Left forelimb (tissue), 1 donor: ENCODE measurements at regions not wholly inside any gene's neighbourhood (a gene's known extent, or its start where the extent isn't known, plus 50 kb on each side); places are given as distances from the start of the nearest gene placed in this dataset.
A peak's percentile ranks its signal among the peaks of the same experiment; 100 is the strongest.

Experiments used
- DNase-seq: peaks from one replicate; pipeline ENCODE4 v3.0.0-alpha.2; 2018; ENCODE audit warnings: low spot score

GRCh38 chr14:94995551-94995950, 161.8 kb downstream of the DICER1 start:
- no peak for DNase-seq

GRCh38 chr14:94994245-94994644, 163.1 kb downstream of the DICER1 start:
- DNase-seq: no peak

DNA sequence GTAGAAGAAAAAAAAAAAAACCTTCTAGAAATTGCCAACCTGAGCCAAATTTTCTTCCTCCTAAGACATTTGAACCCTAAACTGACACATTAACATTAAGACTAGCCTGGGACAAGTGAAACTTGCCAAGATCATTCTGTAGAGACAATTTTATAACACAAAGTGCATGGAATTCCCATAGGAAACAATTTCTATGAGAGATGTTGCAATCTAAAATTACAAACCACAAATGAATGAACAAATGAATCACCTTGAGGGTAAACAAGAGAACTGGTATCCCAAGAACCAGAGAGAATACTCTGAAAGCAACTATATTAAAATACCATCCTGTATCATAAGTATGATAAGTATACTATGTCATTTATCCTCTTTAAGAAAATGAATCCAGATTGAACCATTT, 165.3 kb downstream of the DICER1 start:
- DNase-seq: no peak

GRCh38 chr14:94989946-94990345, 167.4 kb downstream of the DICER1 start:
- DNase-seq: no peak

GRCh38 chr14:94989417-94989816, 167.9 kb downstream of the DICER1 start:
- no peak for DNase-seq

GRCh38 chr14:94987409-94987808, 169.9 kb downstream of the DICER1 start:
- no peak for DNase-seq

- DNase-seq: no peak
These were observed 177.4 kb downstream of the DICER1 start for GRCh38 chr14:94979891-94980290.

DNA sequence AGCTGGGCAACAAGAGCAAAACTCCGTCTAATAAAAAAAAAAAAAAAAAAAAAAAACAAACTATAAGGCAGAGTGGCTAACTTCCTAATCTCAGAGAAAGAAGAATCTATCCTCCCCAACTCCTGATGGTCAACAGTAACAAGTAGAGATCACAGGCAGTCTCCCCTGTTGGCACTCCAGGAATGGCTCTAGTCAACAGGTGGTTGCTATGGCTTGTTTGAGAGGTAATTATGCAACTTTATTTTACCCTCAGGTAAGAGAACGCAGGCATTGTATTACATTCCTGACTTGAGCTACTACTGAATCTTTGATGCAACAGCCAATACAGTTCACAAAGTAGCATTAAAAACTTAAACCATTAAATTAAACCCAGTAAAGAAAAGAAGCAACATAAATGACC, 180.3 kb downstream of the DICER1 start:
- no peak for DNase-seq

DNA sequence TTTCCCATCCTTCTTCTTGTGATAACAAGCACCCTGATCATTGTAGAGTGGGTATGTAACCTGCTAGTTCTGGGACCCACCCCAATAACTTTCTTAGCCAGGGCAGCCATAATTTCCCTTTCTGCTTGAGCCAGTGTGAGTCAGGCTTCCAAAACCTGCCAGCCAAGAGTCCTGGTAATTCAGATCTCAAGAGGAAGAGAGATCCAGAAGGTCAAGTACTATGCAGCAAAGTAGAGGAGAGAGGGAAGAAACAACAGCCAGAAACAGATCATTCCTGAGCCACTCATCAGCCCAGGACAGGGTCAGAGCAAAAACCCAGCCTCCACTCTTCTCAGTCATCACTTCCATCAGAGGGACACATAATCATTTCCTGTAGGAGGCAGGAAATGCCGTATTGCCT, 182.0 kb downstream of the DICER1 start:
- DNase-seq: no peak

DNA sequence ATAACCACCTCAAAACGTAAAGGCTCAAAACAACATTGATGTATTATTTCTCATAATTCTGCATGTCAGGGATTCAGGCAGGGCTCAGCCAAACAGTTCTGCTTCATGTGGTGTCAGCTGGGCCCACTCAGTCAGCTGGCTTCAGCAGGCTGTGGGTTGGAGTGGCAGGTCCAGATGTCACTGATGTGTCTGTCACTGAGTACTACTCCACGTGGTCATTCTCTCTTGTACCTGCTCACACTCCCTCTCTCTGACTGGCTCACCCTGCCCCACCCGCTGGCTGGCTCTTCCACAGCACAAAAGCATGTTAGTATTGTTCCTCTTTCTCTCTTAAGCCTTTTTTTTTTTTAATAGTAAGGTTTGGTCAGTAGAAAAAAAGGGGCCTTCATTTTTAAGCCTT, 182.4 kb downstream of the DICER1 start:
- DNase-seq: no peak

- no peak for DNase-seq
These were observed 182.9 kb downstream of the DICER1 start for GRCh38 chr14:94974422-94974821.

- peak; percentile 73 for DNase-seq
These were observed 185.6 kb downstream of the DICER1 start for GRCh38 chr14:94971750-94972149.

GRCh38 chr14:94970941-94971730, 186.2 kb downstream of the DICER1 start:
- no peak for DNase-seq

DNA sequence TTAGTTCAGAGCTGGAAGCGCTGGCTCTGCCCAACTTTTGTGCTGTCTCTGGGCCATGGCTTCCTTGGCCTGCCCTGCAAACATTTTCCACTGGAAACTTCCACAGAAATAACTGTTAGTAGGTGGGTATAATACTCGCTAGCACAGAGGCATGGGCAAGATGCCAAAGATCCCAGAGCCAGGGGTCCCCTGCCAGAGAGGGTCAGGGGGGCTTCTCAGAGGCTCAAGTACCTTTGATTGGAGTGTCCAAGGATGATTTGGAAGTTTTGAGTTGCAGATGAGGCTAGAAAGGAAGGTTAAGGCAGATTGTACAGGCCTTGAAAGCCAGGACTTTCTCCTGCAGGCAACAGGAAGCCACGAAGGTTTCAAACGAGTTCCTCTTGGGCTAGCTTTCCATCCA, 187.6 kb downstream of the DICER1 start:
- no peak for DNase-seq

DNA sequence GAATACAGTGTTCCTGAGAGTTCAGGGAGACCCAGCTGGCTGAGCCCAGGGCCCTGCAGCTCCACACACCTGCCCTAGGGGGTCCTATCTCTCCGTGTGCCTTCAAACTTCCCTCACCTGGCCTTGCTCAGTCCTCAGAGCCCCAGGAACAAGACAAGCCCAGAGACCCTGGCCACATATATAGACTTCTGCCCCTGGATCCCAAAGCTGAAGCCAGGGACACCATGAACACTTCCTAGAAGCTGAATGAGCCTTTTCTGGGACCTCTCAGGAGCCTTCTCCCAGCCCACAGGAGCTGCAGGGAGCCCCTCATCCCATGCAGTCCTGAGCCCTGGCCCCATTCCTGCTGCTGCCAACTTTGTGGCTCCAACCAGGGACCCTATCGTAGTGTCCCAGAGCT, 190.5 kb downstream of the DICER1 start:
- DNase-seq: no peak

GRCh38 chr14:94966344-94966743, 191.0 kb downstream of the DICER1 start:
- no peak for DNase-seq

GRCh38 chr14:94965551-94966313, 191.6 kb downstream of the DICER1 start:
- no peak for DNase-seq

DNA sequence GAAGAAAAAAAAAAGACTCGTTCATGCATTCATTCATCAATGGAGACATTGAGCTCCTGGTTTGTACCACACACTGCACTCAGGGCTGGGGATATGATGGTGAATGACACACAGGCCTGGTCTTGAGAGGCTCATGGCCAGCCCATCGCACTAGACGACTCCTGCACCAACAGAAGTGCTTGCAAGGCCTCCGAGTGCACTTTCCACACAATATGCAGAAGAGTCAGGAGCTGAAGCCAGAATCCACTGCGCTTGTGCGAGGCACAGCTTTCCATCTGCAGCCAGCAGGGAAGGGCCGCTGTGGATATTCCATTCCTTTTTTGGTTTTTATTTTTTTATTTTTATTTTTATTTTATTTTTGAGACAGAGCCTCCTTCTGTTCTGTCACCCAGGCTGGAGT, 192.4 kb downstream of the DICER1 start:
- DNase-seq: no peak

GRCh38 chr14:94964181-94964580, 193.1 kb downstream of the DICER1 start:
- no peak for DNase-seq

DNA sequence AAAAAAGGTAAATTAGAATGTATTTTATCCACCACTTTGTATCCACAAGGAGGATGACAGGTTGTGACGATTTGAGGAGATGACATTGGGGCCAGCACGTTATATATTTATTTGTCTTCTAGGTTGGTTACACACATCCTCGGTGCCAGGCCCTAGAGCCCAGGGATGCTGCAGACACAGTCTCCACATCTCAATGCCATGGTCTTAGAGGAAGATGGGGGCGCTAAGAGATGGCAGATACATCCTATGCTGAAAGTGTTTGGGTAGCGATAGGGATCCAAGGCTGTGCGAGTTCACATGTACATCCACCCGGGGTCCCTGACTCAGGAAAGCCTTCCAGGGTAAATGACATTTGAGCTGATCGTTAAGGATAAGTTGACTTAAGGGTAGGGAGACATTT, 193.1 kb upstream of the GSC start:
- no peak for DNase-seq

DNA sequence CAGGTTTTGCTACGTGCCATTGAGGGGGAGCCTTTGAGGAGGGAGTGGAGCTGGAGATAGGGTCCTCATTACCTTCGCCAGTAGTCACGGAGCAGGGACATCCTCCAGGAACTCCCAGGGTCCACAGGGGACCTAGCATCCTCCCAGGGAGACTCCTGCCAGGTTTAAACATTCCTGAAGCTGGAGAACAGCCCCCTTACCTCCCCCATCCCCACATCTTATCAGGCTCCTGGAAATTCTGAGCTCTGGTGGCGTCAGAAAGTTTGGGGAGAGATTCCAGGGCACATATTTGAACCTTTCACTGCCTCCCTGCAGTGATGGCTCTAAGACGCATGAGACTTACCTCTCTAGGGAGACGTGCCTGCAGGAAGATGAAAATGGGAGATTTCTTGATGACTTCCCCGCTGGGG, 192.3 kb upstream of the GSC start:
- DNase-seq: no peak

- no peak for DNase-seq
These were observed 191.7 kb upstream of the GSC start for GRCh38 chr14:94961386-94962165.
